Ammon's horn (tissue), 1 donor: ENCODE measurements at regions not wholly inside any gene's neighbourhood (a gene's known extent, or its start where the extent isn't known, plus 50 kb on each side); places are given as distances from the start of the nearest gene placed in this dataset.

ENCODE experiments used
- DNase-seq: peaks from one replicate; pipeline ENCODE4 v3.0.0-alpha.2; 2016; ENCODE audit warnings: low spot score

DNA sequence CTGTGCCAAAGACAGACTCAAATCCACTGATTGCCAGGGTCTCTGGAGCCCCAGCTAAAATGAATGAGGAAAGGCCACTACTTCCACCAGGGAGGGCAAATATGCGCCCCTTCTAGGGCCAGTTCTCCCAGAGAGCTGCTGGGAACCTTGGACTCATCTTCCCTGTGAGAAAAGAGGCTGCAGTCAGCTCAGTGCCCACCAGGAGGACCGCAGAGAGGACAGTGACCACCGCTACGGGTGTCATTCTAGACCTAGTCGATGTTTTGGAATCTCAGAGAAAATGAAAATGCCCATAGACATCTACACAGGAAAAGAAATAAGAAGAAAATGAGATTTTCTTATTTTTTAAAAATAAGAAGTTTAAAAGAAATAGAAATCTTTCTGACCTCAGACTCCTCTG, 235.1 kb downstream of the UQCRFS1 start:
- no peak for DNase-seq

DNA sequence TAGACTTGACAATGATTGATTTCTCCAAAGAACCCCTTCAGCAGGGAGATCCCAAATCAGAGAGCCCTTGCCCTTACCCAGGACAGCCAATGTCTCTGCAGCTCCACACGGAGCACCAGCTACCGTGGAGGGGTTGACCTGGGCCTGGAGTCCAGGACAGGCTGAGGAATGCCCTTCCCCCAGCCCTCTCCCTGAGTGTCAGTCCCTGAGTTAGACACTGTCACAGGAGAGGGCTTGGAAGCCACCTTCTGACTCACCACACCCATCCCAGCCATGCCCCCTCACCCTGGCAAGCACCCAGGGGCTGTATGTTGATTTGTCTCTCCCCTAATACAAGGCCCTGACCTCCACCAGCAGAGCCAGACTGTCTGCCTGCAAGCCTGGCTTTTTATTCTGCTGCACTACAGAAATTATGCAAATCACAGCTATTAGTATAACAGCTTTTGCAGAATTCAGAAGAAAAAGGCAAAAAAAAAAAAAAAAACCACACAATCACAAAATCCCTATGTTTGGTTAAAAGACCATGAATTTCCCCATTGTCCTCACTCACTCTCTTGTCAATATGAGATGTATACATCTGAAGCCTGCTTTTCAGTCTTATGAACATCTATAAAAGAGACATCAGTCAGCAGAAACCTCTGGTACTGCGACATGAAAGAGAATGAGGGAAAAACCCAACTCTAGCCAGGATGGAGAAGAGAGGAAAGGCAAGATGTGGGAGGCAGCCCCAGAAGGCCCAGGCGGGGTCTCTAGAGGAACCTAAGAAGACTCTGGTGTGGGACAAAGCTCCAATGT, 240.7 kb downstream of the UQCRFS1 start:
- no peak for DNase-seq

DNA sequence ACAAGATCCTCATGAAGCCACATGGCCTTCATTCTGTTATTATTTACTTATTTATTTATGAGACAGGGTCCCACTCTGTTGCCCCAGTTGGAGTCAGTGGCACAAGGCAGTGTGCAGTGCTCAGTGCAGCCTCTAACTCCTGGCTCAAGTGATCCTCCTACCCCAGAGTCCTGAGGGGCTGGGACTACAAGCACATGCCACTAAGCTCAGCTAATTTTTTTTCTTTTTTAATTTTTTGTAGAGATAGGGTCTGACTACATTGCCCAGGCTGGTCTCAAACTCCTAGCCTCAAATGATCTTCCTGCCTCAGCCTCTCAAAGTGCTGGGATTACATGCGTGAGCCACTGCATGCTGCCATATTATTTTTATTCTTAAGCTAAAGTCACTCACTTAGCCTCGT, 241.4 kb downstream of the UQCRFS1 start:
- DNase-seq, result no peak

DNA sequence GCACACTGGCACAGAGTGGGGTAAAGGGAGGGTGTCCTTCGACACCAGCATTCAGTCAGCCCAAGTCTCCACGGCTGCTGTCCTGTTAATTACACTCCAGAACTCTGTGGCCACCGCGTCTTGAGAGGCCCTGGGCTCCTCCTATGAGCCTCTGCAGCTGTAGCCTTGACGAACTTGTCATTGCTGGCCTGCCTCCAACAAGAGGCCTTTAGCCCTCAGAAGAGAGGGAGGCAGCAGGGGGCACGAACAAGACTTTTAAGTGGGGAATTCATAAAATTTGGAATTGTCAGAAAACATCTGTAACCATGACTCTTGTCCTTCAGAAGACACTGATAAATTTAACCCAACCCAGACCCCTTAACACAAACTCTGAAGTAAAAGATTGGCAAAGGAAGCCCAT, 241.9 kb downstream of the UQCRFS1 start:
- no peak for DNase-seq

DNA sequence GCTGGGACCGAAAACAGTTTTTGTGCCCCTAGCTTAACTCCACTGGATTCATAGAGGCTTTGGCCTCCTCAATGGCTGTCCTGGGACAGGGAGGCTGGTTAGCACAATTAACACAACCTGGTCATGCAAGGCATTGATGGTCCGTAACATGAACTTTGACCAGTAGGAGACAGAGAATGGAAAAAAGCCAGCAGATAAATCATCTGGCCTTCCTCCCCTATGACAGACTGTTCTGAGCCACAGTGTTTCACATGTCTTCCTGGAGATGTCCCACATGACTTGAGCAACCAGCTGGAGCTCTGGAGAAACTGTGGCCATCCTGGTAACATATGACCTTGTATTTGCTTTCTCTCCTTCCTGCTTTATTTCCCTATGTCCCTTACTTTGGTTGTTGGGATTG, 244.2 kb downstream of the UQCRFS1 start:
- no peak for DNase-seq

DNA sequence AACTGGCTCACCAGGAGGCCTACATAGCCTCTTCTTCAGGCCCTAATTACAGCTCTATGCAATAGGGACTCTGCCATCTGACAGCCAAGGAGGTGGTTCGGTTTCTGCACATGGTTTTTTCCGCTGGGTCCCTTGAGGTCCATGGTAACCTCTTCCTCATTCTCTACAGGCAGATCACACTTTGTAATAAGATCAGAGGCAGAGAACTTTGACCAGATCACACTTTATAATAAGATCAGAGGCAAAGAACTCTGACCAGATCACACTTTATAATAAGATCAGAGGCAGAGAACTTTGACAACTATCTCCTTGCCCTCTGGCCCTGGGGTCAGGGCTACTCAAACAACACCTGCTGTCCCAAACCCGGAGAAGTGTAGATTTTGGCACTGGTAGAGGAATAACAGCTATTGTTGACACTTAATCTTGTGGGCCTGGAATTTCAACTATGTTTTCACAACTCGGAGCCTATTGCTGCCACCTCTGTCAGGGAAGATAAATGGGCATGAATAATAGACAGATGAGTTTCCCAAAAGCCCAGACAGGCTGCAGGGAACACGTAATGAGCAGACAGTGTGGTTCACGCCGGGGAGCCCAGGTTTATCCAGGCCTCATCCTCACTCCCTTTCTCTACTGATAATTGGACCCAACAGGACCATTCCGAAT, 246.1 kb downstream of the UQCRFS1 start:
- no peak for DNase-seq

DNA sequence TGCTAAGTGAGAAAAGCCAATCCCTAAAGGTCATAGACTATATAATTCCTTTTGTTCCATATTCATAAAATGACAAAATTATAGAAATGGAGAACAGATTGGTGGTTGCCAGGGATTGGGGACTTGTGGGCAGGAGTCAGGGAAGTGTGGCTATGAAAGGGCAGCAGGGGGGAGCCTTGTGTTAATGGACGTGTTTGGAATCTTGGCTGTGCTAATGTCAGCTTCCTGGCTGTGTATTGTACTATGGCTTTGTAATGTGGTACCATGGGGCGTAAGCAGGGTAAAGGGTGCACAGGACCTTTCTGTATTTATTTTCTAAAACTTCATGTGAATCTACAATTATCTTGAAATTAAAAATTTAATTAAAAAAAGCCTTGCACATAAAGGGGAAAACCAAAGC, 248.5 kb downstream of the UQCRFS1 start:
- no peak for DNase-seq

DNA sequence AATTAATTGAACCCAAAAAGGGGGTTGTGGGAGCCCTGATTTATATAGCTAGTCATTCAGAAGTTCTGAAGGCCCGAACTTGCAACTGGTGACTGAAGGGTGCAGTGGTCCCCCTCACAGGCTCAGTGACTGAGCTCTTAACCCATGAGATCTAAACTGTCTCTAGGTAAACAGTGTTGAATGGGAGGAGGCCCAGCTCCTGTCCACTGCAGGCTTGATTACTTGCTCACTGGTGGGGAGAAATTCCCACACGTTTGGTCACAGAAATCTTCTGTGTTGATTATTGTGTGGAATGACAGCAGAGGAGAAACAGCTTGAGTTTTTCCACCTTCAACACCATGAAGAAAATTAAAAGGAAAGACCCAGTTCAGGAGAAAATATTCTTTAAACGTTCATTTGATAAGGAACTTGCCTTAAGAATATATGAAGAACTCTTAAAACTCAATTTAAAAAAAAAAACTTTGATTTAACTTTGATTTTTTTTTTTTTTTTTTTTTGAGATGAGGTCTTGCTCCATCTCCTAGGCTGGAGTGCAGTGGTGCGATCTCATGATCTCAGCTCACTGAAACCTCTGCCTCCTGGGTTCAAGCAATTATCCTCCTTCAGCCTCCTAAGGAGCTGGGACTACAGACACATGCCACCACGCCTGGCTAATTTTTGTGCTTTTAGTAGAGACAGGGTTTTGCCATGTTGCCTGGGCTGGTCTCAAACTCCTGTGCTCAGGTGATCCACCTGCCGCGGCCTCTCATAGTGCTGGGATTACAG, 249.3 kb downstream of the UQCRFS1 start:
- no peak for DNase-seq

DNA sequence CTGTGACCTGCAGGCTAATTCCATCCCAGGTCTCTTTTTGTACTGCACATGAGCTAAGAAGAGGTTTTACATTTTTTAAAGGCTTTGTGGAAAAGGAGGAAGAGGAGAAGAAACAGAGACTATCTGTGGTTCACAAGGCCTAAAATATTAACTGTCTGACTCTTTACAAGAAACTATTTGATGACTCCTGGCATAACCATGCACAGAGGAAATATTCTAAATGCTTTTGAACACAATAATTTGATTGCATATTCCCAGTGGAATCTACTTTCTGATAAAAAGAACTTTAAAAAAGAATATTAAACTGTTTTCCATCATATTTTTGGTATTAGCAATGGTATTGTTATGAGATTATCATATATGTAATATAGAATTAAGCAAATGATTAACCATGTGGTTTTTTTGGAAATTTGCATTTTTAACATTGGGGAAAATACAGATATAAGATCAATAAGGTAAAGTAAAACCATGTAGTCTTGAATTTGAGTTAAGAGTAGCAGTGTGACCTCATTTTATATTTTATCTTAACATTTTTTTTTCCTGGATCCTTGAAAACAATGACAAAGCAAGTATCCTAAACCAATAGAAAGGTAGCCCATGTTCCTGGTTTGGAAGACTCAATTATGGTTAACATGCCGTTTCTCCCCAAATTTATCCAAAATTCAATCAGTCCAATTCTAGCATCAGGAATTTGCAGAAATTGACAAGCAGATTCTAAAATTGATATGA, 251.0 kb downstream of the UQCRFS1 start:
- DNase-seq, result no peak

DNA sequence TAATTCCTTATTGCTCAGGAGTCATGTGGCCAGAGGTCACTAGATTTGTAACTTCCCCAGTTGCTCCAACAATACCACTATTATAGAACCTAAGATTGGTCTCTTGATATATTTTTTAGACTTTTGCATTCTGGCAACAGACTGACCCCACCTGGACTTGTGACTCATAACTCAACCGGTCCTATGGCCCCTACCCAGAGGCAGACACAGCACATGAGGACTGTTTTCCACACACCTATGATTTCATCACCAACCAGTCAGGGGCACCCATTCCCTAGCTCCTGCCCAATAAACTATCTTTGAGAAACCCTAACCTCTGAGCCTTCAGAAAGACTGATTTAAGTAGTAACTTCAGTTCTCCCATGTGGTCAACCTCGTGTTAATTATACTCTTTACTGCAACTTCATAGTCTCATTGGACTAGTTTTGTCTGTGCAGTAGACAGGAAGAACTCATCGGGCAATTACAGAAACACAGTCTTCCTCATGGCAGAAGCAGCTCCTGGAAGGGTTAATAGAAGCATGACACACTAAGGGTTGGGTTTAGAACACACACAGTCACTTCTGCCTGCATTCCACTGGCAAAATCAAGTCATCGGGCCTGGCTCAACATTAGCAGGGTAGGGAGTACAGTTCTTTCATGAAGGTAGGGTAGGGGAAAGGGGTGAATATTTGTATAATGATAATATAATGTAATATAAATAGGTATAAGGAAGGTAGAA, 251.8 kb downstream of the UQCRFS1 start:
- DNase-seq, result no peak

DNA sequence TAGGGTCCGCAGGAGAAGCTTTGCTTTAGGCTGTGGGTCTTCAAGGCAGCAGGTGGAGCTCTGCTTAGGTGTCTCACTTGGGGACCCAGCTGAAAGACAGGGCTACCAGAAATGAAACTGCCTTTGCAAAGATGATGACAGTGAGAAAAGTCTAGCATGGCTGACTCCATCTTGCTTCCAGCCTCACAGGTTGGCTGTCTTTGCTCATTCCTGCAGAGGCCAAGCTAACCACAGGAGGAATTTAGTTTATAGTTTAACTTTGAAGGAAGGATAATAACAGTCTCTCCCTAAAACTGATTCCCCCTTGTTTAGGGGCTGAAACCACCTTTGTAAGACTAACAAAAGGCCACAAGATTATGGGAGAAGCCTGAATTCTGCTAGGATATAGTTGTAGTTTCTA, 252.4 kb downstream of the UQCRFS1 start:
- no peak for DNase-seq

DNA sequence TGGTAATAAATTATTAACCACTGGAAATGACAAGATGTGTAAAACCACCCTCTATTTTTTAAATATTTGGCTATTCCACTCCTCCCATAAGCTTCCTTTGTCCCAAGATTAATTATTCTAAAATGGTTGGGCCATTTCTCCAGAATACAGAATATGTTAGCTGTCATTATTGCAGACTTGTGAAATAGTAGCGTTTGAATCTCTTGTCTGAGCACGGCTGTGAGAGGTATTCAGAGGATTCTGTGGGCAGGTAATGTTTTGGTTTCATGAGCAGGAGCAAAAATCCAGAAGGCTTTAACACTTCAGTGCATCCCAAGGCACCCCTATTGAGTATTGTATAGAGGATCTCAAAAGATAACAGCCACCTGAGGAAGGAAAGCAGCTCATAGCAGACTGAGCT, 256.0 kb downstream of the UQCRFS1 start:
- no peak for DNase-seq

DNA sequence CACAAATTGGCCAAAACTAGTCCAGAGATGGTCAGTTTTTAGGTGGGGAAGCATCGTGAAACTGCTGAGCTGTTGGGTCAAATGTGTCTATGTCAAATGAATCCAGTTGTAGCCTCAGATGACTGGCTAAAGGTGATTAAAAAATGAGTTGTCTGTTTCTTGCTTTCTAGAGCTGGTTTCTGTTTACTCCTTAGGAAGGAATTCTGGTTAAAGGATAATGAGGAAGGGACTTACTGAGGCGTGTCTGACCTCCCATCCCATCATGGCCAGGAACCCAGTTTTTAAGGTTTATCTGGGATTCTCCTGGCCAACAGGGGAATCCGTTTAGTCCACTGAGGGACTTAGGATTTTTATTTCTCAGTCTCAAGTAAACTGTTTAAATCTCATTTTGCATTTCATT, 256.5 kb downstream of the UQCRFS1 start:
- no peak for DNase-seq

DNA sequence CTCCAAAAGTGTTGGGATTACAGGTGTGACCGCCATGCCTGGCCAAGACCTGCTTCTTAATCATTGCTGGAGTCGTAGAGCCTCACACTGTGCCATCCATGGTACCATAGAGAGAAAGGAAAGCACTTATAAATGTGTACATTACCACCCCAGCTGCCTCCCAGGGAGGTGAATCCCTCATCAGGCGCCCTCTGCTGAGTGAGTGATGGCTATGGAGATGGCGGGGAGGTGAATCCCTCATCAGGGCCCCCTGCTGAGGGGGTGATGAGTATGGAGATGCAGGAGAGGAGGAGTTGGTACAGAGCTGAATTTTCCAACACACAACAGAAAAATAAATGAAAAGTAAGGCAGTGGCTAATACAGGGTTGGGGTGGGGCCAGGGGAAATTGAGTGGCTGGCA, 263.4 kb downstream of the UQCRFS1 start:
- no peak for DNase-seq

DNA sequence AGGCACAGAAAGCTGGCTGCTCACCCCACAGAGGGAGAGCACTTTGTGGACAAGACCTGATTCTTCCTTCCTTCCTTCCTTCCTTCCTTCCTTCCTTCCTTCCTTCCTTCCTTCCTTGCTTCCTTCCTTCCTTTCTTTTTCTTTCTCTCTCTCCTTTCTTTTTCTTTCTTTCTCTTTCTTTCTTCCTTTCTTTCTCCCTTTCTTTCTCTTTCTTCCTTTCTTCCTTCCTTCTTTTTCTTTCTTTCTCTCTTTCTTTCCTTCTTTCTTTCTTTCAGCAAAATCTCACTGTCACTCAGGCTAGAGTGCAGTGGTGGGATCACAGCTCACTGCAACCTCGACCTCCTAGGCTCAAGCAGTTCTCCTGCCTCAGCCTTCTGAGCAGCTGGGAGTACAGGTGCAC, 263.9 kb downstream of the UQCRFS1 start:
- DNase-seq, result no peak

DNA sequence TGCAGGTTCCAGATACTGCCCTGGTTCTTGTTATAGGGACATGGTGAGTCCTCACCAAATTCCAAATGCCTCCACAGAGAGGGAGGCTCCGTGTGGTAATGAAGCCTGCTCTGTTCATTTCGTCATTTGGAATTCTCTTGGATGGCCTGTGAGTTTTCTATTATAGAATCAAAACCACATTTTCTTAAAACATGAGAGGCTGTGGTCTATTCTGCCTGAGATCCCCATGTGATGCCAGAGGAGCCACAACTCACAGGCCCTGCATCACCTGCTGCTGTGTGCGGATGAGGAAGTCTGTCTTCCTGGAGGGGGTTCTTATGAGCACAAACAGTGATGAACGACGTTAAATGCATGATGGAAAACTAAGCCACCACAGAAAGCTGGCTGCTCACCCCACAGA, 264.4 kb downstream of the UQCRFS1 start:
- DNase-seq, result no peak

DNA sequence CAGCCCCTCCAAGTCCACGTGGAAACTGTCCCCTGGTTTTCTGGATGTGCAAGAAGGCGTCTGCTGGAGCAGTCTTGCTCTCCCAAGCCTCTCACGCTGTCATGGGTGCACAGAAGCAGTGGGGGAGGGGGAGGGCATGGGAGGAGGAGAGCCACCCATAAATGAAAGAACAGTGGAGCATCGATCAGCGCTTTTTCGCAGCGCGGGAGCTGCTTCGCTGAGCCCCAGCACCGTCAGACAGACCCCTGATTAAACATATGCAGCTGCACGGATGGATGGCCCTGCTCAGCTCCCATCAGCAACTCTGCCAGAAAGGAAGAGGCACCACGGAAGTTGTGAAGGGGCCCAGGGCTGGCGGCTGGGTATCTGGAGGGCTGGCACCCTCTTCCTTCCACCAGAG, 264.9 kb downstream of the UQCRFS1 start:
- DNase-seq, result no peak

DNA sequence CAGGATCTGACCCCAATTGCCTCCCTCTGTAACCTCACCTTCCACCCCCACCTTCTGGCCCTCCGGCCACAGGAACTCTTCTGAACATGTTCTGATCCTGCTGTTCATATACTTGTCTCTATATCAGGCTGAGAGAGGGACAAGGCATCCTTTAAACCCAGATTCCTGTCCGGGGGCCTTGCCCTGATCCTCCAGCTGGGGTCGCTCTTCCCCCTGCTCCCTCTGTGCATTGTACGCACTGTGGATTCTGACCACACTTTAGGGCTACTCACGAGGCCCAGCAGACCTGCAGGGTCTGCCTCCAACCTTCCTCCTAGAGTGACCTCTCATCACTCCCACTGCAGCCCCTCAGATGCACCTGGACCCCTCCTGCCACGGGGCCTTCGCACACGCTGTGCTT, 269.3 kb downstream of the UQCRFS1 start:
- DNase-seq, result no peak

DNA sequence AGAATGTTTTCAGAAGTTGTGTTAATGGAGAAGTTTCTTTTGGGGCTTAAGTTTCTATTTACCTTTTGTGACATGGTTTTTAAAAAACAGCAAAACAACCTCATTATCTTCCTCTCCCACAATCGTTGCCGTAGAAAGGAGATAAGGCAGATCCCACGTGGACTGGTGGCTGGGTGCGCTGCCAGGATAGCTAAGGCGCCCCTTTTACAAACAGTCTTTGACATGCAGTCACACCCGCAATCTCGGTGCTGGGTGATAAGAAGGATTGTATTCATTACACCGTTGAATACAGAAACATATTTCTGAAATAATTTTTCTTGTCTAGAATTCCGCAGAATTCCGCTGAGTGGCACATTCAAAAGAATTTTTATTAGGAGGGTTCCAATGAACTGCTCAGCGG, 271.1 kb downstream of the UQCRFS1 start:
- no peak for DNase-seq

DNA sequence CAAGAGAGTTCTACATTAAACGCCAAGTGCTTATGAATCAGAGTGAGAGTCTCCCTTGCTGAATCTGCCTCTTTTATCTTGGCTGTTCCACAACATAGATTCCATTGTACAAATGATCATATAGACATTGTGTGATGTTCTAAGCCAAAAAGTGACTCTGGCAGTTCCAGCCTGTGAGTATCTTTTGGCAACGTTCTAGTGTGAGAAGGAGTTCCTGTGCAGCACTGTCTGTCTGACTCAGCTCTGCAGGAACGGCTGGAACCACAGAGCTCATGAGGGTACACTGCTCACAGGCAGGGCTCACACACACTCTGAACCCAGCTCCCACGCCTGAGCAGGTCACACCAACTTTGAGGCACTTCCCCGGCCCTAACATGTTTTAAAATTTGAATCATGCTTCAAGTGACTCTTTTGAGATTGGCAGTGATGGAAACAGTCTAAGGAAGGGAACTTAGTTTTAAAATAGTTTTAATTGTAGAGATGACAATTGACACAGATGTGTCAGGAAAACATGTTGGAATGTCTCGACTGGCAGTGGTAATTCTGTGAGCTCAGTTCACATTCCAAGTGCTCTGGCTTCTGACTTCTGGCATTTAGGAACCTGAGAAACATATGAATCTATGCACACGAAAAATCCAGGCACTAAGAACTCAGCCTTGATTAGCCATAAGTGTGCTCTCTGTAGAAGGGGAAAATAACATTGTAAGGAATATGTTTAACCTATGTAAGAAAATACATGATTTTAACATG, 272.0 kb downstream of the UQCRFS1 start:
- DNase-seq, result peak; percentile 23

DNA sequence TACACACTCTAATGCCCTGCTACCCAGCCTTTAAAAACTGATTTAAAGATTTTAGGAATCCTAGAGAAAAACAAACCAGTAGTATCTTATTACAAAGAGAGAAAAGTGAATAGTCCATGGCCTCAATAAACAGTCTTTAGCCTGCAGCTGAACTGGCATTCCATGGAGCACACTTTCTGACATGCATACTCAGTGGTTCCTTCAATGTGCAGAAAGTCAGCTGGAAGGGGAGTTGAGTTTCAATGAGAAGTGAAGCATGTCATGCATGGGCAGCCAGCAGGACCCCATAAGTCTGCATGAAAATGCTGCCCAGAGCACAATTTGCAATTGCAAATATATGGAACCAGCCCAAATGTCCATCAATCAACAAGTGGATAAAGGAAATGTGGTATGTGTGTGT, 273.7 kb downstream of the UQCRFS1 start:
- DNase-seq, result no peak
